GM10266 (cell line): ENCODE measurements at regions not wholly inside any gene's neighbourhood (a gene's known extent, or its start where the extent isn't known, plus 50 kb on each side); places are given as distances from the start of the nearest gene placed in this dataset.

Source experiments
- DNase-seq: peaks from one replicate; pipeline ENCODE4 v3.0.0; 2012; ENCODE audit errors: extremely low spot score
- CTCF ChIP-seq: IDR thresholded peaks from 2 replicates; pipeline ENCODE4 v1.5.1; 2012; ENCODE audit warnings: mild to moderate bottlenecking, low read depth; ENCODE audit not compliant: control insufficient read depth, insufficient read depth; ENCODE audit errors: missing control alignments

- no peak for TF ChIP-seq CTCF
- no peak for DNase-seq
These were observed 374.7 kb downstream of the COL11A1 start for GRCh38 chr1:102733491-102734236.

- DNase-seq: no peak
- TF ChIP-seq CTCF: no peak
These were observed 375.4 kb downstream of the COL11A1 start for GRCh38 chr1:102732927-102733326.

GRCh38 chr1:102726417-102726816 lies 381.9 kb downstream of the COL11A1 start:
- TF ChIP-seq CTCF: no peak
- no peak for DNase-seq

- TF ChIP-seq CTCF: no peak
- no peak for DNase-seq
These were observed 383.6 kb downstream of the COL11A1 start for GRCh38 chr1:102724741-102725140.

- TF ChIP-seq CTCF: no peak
- DNase-seq: no peak
These were observed 393.2 kb downstream of the COL11A1 start for GRCh38 chr1:102715150-102715549.

- TF ChIP-seq CTCF: no peak
- DNase-seq: no peak
These were observed 408.8 kb downstream of the COL11A1 start for GRCh38 chr1:102699524-102699923.

- TF ChIP-seq CTCF: no peak
These were observed 415.0 kb downstream of the COL11A1 start for GRCh38 chr1:102693345-102693744.

More at GRCh38 chr1:102693345-102693744, 415.0 kb downstream of the COL11A1 start:
- no peak for DNase-seq
